BLaER1 treated with 17β-estradiol and CSF1 and Interleukin-3, amounts not matched to agents 10 nM and 100 nM (cell line): ENCODE measurements at regions not wholly inside any gene's neighbourhood (a gene's known extent, or its start where the extent isn't known, plus 50 kb on each side); places are given as distances from the start of the nearest gene placed in this dataset.

ENCODE experiments used
- H3K27ac ChIP-seq, 11 experiments: shearing (Covaris generic); formaldehyde crosslinking; 2 replicates each; pipeline ENCODE4 v1.8.1; 2022
- H3K27me3 ChIP-seq, 11 experiments: shearing (Covaris generic); formaldehyde crosslinking; 2 replicates each; pipeline ENCODE4 v1.8.1; 2022
- H3K36me3 ChIP-seq, 11 experiments: shearing (Covaris generic); formaldehyde crosslinking; 2 replicates each; pipeline ENCODE4 v1.8.1; 2022
- H3K4me1 ChIP-seq, 10 experiments: shearing (Covaris generic); formaldehyde crosslinking; 2 replicates each; pipeline ENCODE4 v1.8.1; 2022
- H3K4me2 ChIP-seq, 11 experiments: shearing (Covaris generic); formaldehyde crosslinking; 2 replicates each; pipeline ENCODE4 v1.8.1; 2022
- H3K4me3 ChIP-seq, 10 experiments: shearing (Covaris generic); formaldehyde crosslinking; 2 replicates each; pipeline ENCODE4 v1.8.1; 2022
- H3K9ac ChIP-seq, 11 experiments: shearing (Covaris generic); formaldehyde crosslinking; 2 replicates each; pipeline ENCODE4 v1.8.1; 2022
- H3K9me3 ChIP-seq, 11 experiments: shearing (Covaris generic); formaldehyde crosslinking; replicated peaks in 1 of 11; 2 replicates each; pipeline ENCODE4 v1.8.1; 2022
- H4K20me1 ChIP-seq, 11 experiments: shearing (Covaris generic); formaldehyde crosslinking; 2 replicates each; pipeline ENCODE4 v1.8.1; 2022
- Cebpa-rat ChIP-seq, 11 experiments: shearing (Covaris generic); IDR thresholded peaks; 2 replicates each; pipeline ENCODE4 v1.8.1; 2022

- H3K27ac ChIP-seq, result peak overlapping the region in 1 of 11 experiments; percentile 19; a peak in 1 of 22 replicates
- H3K9me3 ChIP-seq, result no peaks in the 10 kb centered on the region
- no peaks in the 10 kb centered on the region for H3K27me3 ChIP-seq
- peaks cover 0 to 12% (median 0%) of the 10 kb centered on the region in 10 experiments; a peak in 5 of 20 replicates for H3K4me1 ChIP-seq
- H3K4me2 ChIP-seq, result peak overlapping the region in 2 of 11 experiments; percentile 24 to 45; a peak in 2 of 22 replicates
- H3K36me3 ChIP-seq, result no peaks in the 10 kb centered on the region
- H3K9ac ChIP-seq, result no peak overlapping the region
- H4K20me1 ChIP-seq, result no peaks in the 10 kb centered on the region
- TF ChIP-seq Cebpa-rat (IDR thresholded peaks at IDR 0.05), result no peak
- H3K4me3 ChIP-seq, result no peak overlapping the region
Measured at GRCh38 chr7:131608116-131608500, 51.7 kb upstream of the PODXL start.

DNA sequence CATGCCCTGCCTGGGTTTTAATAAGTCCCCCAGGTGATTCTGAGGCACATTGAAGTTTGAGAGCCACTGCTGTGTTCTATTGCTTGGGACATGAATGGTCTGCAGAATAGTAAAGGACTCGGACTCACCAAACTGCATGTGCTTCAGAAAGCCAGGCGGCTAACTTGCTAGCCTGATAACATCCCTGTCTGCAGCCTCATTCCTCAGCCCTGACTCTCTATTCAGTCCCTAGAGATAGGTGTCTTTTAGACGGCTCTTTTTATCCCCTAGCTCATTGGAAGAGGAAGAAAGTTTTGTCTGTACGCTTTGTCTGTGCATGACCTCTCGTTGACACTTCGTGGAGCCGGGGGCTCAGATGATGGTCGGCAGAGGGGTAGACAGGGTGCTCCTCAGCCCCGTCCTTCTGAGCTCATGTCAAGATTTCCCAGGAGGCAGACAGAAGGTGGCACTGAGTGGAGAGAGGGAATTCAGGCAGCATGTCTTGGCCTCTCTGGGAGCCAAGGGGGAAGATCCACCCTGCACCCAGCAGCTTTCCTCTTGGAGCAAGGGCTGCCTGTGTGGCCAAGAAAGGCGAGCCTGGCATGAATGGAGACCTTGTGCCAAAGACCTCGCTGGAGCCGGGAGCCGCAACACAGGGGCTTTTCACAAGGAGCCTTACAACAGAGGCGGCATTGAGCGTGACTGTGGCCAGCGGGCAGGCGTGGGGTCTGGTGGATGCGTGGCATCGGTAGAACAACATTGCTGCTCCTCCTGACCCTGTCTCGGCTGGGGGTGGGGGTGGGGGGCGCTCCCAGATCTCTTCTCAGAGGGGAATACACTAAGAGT lies 51.1 kb upstream of the PODXL start:
- Histone ChIP-seq H3K9me3 (no peaks in the 10 kb centered on the region), H3K27me3 (no peaks in the 10 kb centered on the region), H4K20me1 (no peaks in the 10 kb centered on the region), H3K4me1 (peaks cover 0 to 12% (median 0%) of the 10 kb centered on the region in 10 experiments; a peak in 5 of 20 replicates), H3K4me2 (no peak overlapping the region), H3K27ac (no peak overlapping the region), H3K9ac (no peak overlapping the region), H3K36me3 (no peaks in the 10 kb centered on the region), H3K4me3 (no peak overlapping the region)
- TF ChIP-seq Cebpa-rat (IDR thresholded peaks at IDR 0.05), result no peak

DNA sequence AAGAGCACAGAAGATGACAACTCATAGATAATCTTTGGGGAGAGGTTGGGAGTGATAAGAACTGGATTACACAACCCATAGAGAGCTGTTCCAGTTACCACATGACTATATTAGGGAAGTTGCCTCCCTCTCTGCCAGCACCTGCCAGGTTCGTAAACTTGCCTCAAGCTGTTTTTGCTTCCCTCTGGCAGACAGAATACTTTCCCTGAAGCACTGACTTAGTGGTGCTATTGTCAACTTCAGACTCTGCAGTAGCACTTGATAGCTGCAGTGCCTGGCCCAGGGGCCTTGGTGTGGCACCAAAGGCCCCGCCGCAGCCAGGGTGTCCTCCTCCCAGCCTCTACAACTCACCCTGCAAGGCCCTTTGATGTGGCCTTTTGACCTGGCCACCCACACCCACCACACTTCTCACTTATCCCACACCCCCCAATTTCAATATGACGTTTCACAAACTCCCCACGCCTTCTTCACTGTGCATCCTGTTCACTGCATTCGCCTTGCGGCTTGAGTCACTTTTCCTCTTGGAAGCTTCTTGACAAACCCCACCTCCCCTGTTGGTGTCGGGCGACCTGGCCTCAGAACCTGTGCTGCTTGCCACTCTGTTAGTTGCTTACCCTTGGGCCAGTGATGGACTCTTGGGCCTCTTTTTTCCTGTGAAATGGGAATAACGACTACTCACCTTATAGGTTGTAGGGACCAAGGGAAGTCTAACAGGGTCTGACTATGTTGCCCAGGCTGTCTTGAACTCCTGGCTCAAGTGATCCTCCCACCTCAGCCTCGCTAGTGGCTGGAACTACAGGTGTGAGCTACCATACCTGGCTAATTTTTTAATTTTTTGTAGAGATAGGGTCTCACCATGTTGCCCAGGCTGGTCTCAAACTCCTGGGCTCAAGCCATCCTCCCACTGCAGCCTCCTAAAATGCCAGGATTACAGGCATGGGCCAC lies 50.2 kb upstream of the PODXL start:
- Histone ChIP-seq H3K4me3 (no peak overlapping the region), H4K20me1 (no peaks in the 10 kb centered on the region), H3K4me1 (peaks cover 0 to 12% (median 0%) of the 10 kb centered on the region in 10 experiments; a peak in 5 of 20 replicates), H3K9ac (no peak overlapping the region), H3K27me3 (no peaks in the 10 kb centered on the region), H3K4me2 (no peak overlapping the region), H3K36me3 (no peaks in the 10 kb centered on the region), H3K27ac (no peak overlapping the region), H3K9me3 (no peaks in the 10 kb centered on the region)
- no peak for TF ChIP-seq Cebpa-rat (IDR thresholded peaks at IDR 0.05)
